Right hindlimb (tissue), 1 donor: ENCODE measurements at regions not wholly inside any gene's neighbourhood (a gene's known extent, or its start where the extent isn't known, plus 50 kb on each side); places are given as distances from the start of the nearest gene placed in this dataset.
"Not testable (repeated sequence)": the region's sequence is repeated elsewhere in the genome, so short reads cannot be mapped to it uniquely, and the experiment has no call there.

Source experiments
- DNase-seq: peaks from one replicate; pipeline ENCODE4 v3.0.0-alpha.2; 2018

- DNase-seq: no peak
Measured at GRCh38 chr21:19123053-19123452, 719.5 kb upstream of the TMPRSS15 start.

GRCh38 chr21:19123525-19123924, 719.9 kb upstream of the TMPRSS15 start:
- no peak for DNase-seq

- no peak for DNase-seq
Measured at GRCh38 chr21:19124691-19125090, 721.1 kb upstream of the TMPRSS15 start.

- no peak for DNase-seq
Measured at GRCh38 chr21:19130379-19131028, 726.9 kb upstream of the TMPRSS15 start.

- no peak for DNase-seq
Measured at GRCh38 chr21:19141511-19141910, 737.9 kb upstream of the TMPRSS15 start.

- no peak for DNase-seq
Measured at GRCh38 chr21:19145682-19146293, 742.2 kb upstream of the TMPRSS15 start.

GRCh38 chr21:19148056-19148455, 744.5 kb upstream of the TMPRSS15 start:
- no peak for DNase-seq

GRCh38 chr21:19171585-19171984, 768.0 kb upstream of the TMPRSS15 start:
- DNase-seq: no peak

- no peak for DNase-seq
Measured at GRCh38 chr21:19181604-19182140, 778.1 kb upstream of the TMPRSS15 start.

GRCh38 chr21:19197950-19198349, 794.4 kb upstream of the TMPRSS15 start:
- no peak for DNase-seq

- DNase-seq: no peak
Measured at GRCh38 chr21:19198801-19199200, 795.2 kb upstream of the TMPRSS15 start.

- no peak for DNase-seq
Measured at GRCh38 chr21:19218163-19218562, 814.6 kb upstream of the TMPRSS15 start.

- DNase-seq: no peak
Measured at GRCh38 chr21:19224090-19224489, 820.5 kb upstream of the TMPRSS15 start.

- DNase-seq: no peak
Measured at GRCh38 chr21:19228226-19228625, 824.6 kb upstream of the TMPRSS15 start.

- not testable (repeated sequence) for DNase-seq
Measured at GRCh38 chr21:19233841-19234240, 830.3 kb upstream of the TMPRSS15 start.

GRCh38 chr21:19236209-19236608, 832.6 kb upstream of the TMPRSS15 start:
- no peak for DNase-seq

- no peak for DNase-seq
Measured at GRCh38 chr21:19237608-19238007, 834.0 kb upstream of the TMPRSS15 start.

- no peak for DNase-seq
Measured at GRCh38 chr21:19239696-19240095, 836.1 kb upstream of the TMPRSS15 start.

GRCh38 chr21:19244502-19245187, 841.1 kb upstream of the TMPRSS15 start:
- no peak for DNase-seq

GRCh38 chr21:19245188-19245580, 841.6 kb upstream of the TMPRSS15 start:
- no peak for DNase-seq

GRCh38 chr21:19246018-19246417, 842.4 kb upstream of the TMPRSS15 start:
- no peak for DNase-seq

- no peak for DNase-seq
Measured at GRCh38 chr21:19256934-19257660, 853.5 kb upstream of the TMPRSS15 start.

GRCh38 chr21:19261731-19262376, 858.3 kb upstream of the TMPRSS15 start:
- no peak for DNase-seq
